ENCODE measurements at regions not wholly inside any gene's neighbourhood (a gene's known extent, or its start where the extent isn't known, plus 50 kb on each side); places are given as distances from the start of the nearest gene placed in this dataset.

DNA sequence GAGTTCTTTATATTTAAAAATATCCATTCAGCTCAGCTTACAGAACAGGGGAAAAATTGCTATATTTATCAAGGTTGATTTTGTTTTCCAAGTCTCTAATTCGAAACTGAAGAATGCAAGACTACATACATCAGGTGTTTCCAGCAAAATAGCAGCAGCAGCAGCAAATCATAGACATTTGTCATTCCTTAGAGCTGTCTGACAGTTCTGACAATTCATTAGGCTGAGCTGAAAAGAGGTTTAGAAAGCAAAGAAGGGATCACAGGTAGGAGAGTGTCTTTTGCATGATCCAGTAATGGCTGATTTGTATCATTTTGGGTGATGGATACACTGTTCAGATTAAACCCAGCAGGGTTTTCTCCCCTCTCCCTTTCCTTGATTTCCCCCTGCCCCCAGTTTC lies 545.7 kb downstream of the MCTP2 start:
- DNase-seq, result no peak
- H3K9me3 Mint-ChIP-seq (ENCODE audit: unreplicated experiment), result no peaks in the 10 kb centered on the region
- TF ChIP-seq, protein P1, sequence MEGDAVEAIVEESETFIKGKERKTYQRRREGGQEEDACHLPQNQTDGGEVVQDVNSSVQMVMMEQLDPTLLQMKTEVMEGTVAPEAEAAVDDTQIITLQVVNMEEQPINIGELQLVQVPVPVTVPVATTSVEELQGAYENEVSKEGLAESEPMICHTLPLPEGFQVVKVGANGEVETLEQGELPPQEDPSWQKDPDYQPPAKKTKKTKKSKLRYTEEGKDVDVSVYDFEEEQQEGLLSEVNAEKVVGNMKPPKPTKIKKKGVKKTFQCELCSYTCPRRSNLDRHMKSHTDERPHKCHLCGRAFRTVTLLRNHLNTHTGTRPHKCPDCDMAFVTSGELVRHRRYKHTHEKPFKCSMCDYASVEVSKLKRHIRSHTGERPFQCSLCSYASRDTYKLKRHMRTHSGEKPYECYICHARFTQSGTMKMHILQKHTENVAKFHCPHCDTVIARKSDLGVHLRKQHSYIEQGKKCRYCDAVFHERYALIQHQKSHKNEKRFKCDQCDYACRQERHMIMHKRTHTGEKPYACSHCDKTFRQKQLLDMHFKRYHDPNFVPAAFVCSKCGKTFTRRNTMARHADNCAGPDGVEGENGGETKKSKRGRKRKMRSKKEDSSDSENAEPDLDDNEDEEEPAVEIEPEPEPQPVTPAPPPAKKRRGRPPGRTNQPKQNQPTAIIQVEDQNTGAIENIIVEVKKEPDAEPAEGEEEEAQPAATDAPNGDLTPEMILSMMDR (IDR thresholded peaks at IDR 0.05; ENCODE audit: partially characterized antibody, unreplicated experiment), result no peak
- H3K27ac Mint-ChIP-seq (ENCODE audit: unreplicated experiment), result no peak overlapping the region
- no peaks in the 10 kb centered on the region for H3K27me3 Mint-ChIP-seq (ENCODE audit: unreplicated experiment)
- H3K4me3 Mint-ChIP-seq (ENCODE audit: unreplicated experiment), result no peak overlapping the region
- H3K36me3 Mint-ChIP-seq (ENCODE audit: unreplicated experiment), result no peaks in the 10 kb centered on the region
- H3K4me1 Mint-ChIP-seq (ENCODE audit: low read depth, unreplicated experiment), result no peaks in the 10 kb centered on the region

GRCh38 chr15:94778840-94779239 lies 547.5 kb downstream of the MCTP2 start:
- no peak overlapping the region for H3K4me3 Mint-ChIP-seq (ENCODE audit: unreplicated experiment)
- no peaks in the 10 kb centered on the region for H3K27me3 Mint-ChIP-seq (ENCODE audit: unreplicated experiment)
- DNase-seq, result no peak
- no peaks in the 10 kb centered on the region for H3K9me3 Mint-ChIP-seq (ENCODE audit: unreplicated experiment)
- no peaks in the 10 kb centered on the region for H3K4me1 Mint-ChIP-seq (ENCODE audit: low read depth, unreplicated experiment)
- no peaks in the 10 kb centered on the region for H3K36me3 Mint-ChIP-seq (ENCODE audit: unreplicated experiment)
- TF ChIP-seq, protein P1 (IDR thresholded peaks at IDR 0.05; ENCODE audit: partially characterized antibody, unreplicated experiment), result no peak
- H3K27ac Mint-ChIP-seq (ENCODE audit: unreplicated experiment), result no peak overlapping the region

- no peaks in the 10 kb centered on the region for H3K27me3 Mint-ChIP-seq (ENCODE audit: unreplicated experiment)
- no peak overlapping the region for H3K27ac Mint-ChIP-seq (ENCODE audit: unreplicated experiment)
- no peaks in the 10 kb centered on the region for H3K36me3 Mint-ChIP-seq (ENCODE audit: unreplicated experiment)
- H3K9me3 Mint-ChIP-seq (ENCODE audit: unreplicated experiment), result no peaks in the 10 kb centered on the region
- no peak for DNase-seq
- H3K4me1 Mint-ChIP-seq (ENCODE audit: low read depth, unreplicated experiment), result no peaks in the 10 kb centered on the region
- no peak overlapping the region for H3K4me3 Mint-ChIP-seq (ENCODE audit: unreplicated experiment)
- TF ChIP-seq, protein P1 (IDR thresholded peaks at IDR 0.05; ENCODE audit: partially characterized antibody, unreplicated experiment), result no peak
Observed at GRCh38 chr15:94780166-94780565, 548.8 kb downstream of the MCTP2 start.

- Mint-ChIP-seq H3K4me1 (ENCODE audit: low read depth, unreplicated experiment) (no peaks in the 10 kb centered on the region), H3K4me3 (ENCODE audit: unreplicated experiment) (no peak overlapping the region), H3K36me3 (ENCODE audit: unreplicated experiment) (no peaks in the 10 kb centered on the region), H3K27me3 (ENCODE audit: unreplicated experiment) (no peaks in the 10 kb centered on the region), H3K27ac (ENCODE audit: unreplicated experiment) (no peak overlapping the region), H3K9me3 (ENCODE audit: unreplicated experiment) (no peaks in the 10 kb centered on the region)
- TF ChIP-seq, protein P1 (IDR thresholded peaks at IDR 0.05; ENCODE audit: partially characterized antibody, unreplicated experiment), result no peak
- DNase-seq, result no peak
Observed at GRCh38 chr15:94785091-94785490, 553.7 kb downstream of the MCTP2 start.

DNA sequence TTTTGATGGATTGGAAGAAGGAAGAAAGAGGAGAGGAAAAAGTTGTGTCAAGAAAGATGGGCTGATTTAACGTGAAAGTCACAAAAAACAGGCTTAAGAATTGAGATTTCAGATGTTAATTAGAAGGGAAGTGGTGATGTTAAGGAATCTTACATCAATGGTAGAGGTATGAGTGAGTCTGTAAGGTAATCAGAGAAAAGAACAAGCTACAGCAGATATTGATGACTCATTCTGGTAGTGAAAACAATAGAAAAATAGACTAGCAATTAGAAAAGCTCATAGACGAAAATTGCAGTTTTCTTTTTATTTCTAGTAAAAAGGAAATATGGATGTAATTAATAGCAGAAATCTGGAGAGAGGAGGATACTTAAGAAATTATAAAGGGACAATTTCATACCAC lies 559.6 kb downstream of the MCTP2 start:
- Mint-ChIP-seq H3K27me3 (ENCODE audit: unreplicated experiment) (peaks cover 2% of the 10 kb centered on the region), H3K27ac (ENCODE audit: unreplicated experiment) (no peak overlapping the region), H3K4me3 (ENCODE audit: unreplicated experiment) (no peak overlapping the region), H3K4me1 (ENCODE audit: low read depth, unreplicated experiment) (peaks cover 2% of the 10 kb centered on the region), H3K9me3 (ENCODE audit: unreplicated experiment) (no peaks in the 10 kb centered on the region), H3K36me3 (ENCODE audit: unreplicated experiment) (no peaks in the 10 kb centered on the region)
- DNase-seq, result no peak
- TF ChIP-seq, protein P1 (IDR thresholded peaks at IDR 0.05; ENCODE audit: partially characterized antibody, unreplicated experiment), result no peak

Measured in glutamatergic neuron (in vitro differentiated cells).